ENCODE measurements at regions not wholly inside any gene's neighbourhood (a gene's known extent, or its start where the extent isn't known, plus 50 kb on each side); places are given as distances from the start of the nearest gene placed in this dataset.

DNA sequence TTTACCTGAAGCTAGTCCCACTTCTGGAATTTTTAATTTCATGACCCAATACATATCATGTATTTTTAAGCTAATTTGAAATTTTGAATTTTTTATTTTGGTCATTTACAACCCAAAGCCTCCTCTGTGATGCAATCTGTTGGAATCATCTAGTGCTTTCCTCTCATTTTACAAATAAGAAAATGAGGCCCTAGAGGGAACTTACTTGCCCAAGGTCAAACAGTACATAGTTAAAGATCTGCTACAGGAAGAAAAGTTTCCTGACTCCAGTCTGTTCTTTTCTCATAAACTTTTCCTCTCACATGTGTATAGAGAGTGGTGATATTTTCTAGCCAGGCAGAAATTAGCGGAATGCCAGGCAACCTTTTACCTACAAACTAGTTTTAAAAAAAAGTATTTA lies 59.3 kb upstream of the DPT start:
- TF ChIP-seq CTCF (IDR thresholded peaks at IDR 0.05; ENCODE audit: borderline replicate concordance, extremely low read depth, insufficient read depth): no peak
- Histone ChIP-seq H3K4me3 (ENCODE audit: low read length in 3 of 3) (no peak overlapping the region), H3K9ac (ENCODE audit: low read length in 3 of 3) (no peak overlapping the region), H3K36me3 (ENCODE audit: control insufficient read depth in 2 of 3, insufficient read depth in 3 of 3, low read length in 3 of 3) (no peaks in the 10 kb centered on the region), H3K9me3 (ENCODE audit: control insufficient read depth in 2 of 3, insufficient read depth in 1 of 3, low read length in 3 of 3) (no peaks in the 10 kb centered on the region), H3K27me3 (ENCODE audit: control insufficient read depth, insufficient read depth, low read length) (no peaks in the 10 kb centered on the region), H3K4me1 (ENCODE audit: control insufficient read depth in 2 of 3, insufficient read depth in 2 of 3, low read depth in 1 of 3, low read length in 3 of 3) (no peaks in the 10 kb centered on the region), H3K27ac (ENCODE audit: low read depth in 2 of 2, low read length in 2 of 2) (peak overlapping the region in 1 of 2 donors; percentile 41)
- intact Hi-C loops (cut with DNase I): no loop called here
- no peak for FAIRE-seq
- no peak for DNase-seq

GRCh38 chr1:168789501-168789900 lies 60.5 kb upstream of the DPT start:
- no peak overlapping the region for H3K4me3 ChIP-seq (ENCODE audit: low read length in 3 of 3)
- no peak overlapping the region for H3K9ac ChIP-seq (ENCODE audit: low read length in 3 of 3)
- no peak overlapping the region for H3K27ac ChIP-seq (ENCODE audit: low read depth in 2 of 2, low read length in 2 of 2)
- no peaks in the 10 kb centered on the region for H3K4me1 ChIP-seq (ENCODE audit: control insufficient read depth in 2 of 3, insufficient read depth in 2 of 3, low read depth in 1 of 3, low read length in 3 of 3)
- H3K36me3 ChIP-seq (ENCODE audit: control insufficient read depth in 2 of 3, insufficient read depth in 3 of 3, low read length in 3 of 3): no peaks in the 10 kb centered on the region
- no peaks in the 10 kb centered on the region for H3K9me3 ChIP-seq (ENCODE audit: control insufficient read depth in 2 of 3, insufficient read depth in 1 of 3, low read length in 3 of 3)
- FAIRE-seq: no peak
- no peak for TF ChIP-seq CTCF (IDR thresholded peaks at IDR 0.05; ENCODE audit: borderline replicate concordance, extremely low read depth, insufficient read depth)
- intact Hi-C loops (cut with DNase I): no loop called here
- no peak for DNase-seq
- no peaks in the 10 kb centered on the region for H3K27me3 ChIP-seq (ENCODE audit: control insufficient read depth, insufficient read depth, low read length)

- Histone ChIP-seq H3K27ac (ENCODE audit: low read depth in 2 of 2, low read length in 2 of 2) (no peak overlapping the region), H3K9me3 (ENCODE audit: control insufficient read depth in 2 of 3, insufficient read depth in 1 of 3, low read length in 3 of 3) (no peaks in the 10 kb centered on the region), H3K4me1 (ENCODE audit: control insufficient read depth in 2 of 3, insufficient read depth in 2 of 3, low read depth in 1 of 3, low read length in 3 of 3) (no peaks in the 10 kb centered on the region), H3K27me3 (ENCODE audit: control insufficient read depth, insufficient read depth, low read length) (no peaks in the 10 kb centered on the region), H3K4me3 (ENCODE audit: low read length in 3 of 3) (no peak overlapping the region), H3K9ac (ENCODE audit: low read length in 3 of 3) (no peak overlapping the region), H3K36me3 (ENCODE audit: control insufficient read depth in 2 of 3, insufficient read depth in 3 of 3, low read length in 3 of 3) (no peaks in the 10 kb centered on the region)
- FAIRE-seq (no peak), DNase-seq (no peak)
- TF ChIP-seq CTCF (IDR thresholded peaks at IDR 0.05; ENCODE audit: borderline replicate concordance, extremely low read depth, insufficient read depth): no peak
- intact Hi-C loops (cut with DNase I): no loop called here
These were observed 63.1 kb upstream of the DPT start for GRCh38 chr1:168792142-168792541.

- FAIRE-seq: no peak
- no peak for TF ChIP-seq CTCF (IDR thresholded peaks at IDR 0.05; ENCODE audit: borderline replicate concordance, extremely low read depth, insufficient read depth)
- Histone ChIP-seq H3K27ac (ENCODE audit: low read depth in 2 of 2, low read length in 2 of 2) (no peak overlapping the region), H3K9me3 (ENCODE audit: control insufficient read depth in 2 of 3, insufficient read depth in 1 of 3, low read length in 3 of 3) (no peaks in the 10 kb centered on the region), H3K36me3 (ENCODE audit: control insufficient read depth in 2 of 3, insufficient read depth in 3 of 3, low read length in 3 of 3) (no peaks in the 10 kb centered on the region), H3K27me3 (ENCODE audit: control insufficient read depth, insufficient read depth, low read length) (no peaks in the 10 kb centered on the region), H3K9ac (ENCODE audit: low read length in 3 of 3) (no peak overlapping the region), H3K4me1 (ENCODE audit: control insufficient read depth in 2 of 3, insufficient read depth in 2 of 3, low read depth in 1 of 3, low read length in 3 of 3) (no peaks in the 10 kb centered on the region), H3K4me3 (ENCODE audit: low read length in 3 of 3) (no peak overlapping the region)
- DNase-seq: peak in 1 of 5 donors; percentile 59
- intact Hi-C loops (cut with DNase I): no loop called here
These were observed 63.7 kb upstream of the DPT start for GRCh38 chr1:168792592-168793125.

All from kidney (tissue), 13 donors.